ENCODE measurements at regions not wholly inside any gene's neighbourhood (a gene's known extent, or its start where the extent isn't known, plus 50 kb on each side); places are given as distances from the start of the nearest gene placed in this dataset.
"Not testable (repeated sequence)": the region's sequence is repeated elsewhere in the genome, so short reads cannot be mapped to it uniquely, and the experiment has no call there.

- TF ChIP-seq POLR2A (IDR thresholded peaks at IDR 0.05; ENCODE audit: low read depth, low read length) (no peak), TAF1 (IDR thresholded peaks at IDR 0.05; ENCODE audit: borderline replicate concordance, low read depth, low read length) (no peak), POLR2AphosphoS5 (IDR thresholded peaks at IDR 0.05; ENCODE audit: low read depth, low read length) (no peak)
- DNase-seq (ENCODE audit: insufficient read length) = no peak
- peak; percentile 42 for FAIRE-seq
These were observed 218.7 kb upstream of the EGLN3 start for GRCh38 chr14:34169561-34169960.

- FAIRE-seq (peak; percentile 61), DNase-seq (ENCODE audit: insufficient read length) (no peak)
- TF ChIP-seq POLR2A (IDR thresholded peaks at IDR 0.05; ENCODE audit: low read depth, low read length) = no peak
- TF ChIP-seq POLR2AphosphoS5 (IDR thresholded peaks at IDR 0.05; ENCODE audit: low read depth, low read length) = no peak
- no peak for TF ChIP-seq TAF1 (IDR thresholded peaks at IDR 0.05; ENCODE audit: borderline replicate concordance, low read depth, low read length)
These were observed 217.8 kb upstream of the EGLN3 start for GRCh38 chr14:34168656-34169055.

DNA sequence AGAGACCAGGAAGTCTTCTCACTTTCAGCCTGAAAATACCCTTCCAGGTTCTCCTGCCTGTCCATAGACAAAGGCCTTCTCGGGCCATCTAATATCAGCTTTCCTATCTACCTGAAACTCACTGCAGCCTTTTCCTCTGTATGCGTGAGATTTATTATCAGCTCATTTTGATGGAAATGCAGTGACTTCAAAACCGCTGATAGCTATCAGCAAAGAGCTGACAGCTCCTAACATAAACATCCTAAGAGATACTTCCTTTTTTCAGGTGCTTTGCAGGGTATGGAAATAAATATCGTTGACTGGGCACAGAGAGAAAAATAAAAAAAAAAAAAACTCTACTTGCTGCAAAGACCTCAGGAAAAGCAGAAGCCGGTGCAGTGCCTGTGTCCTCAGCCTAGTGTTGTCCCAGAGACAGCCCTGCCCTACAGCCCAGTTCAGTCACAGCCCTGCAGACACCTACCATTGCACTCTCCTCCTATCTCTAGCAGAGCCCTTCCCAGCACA is 215.0 kb upstream of the EGLN3 start:
- DNase-seq (ENCODE audit: insufficient read length) (no peak), FAIRE-seq (no peak)
- TF ChIP-seq TAF1 (IDR thresholded peaks at IDR 0.05; ENCODE audit: borderline replicate concordance, low read depth, low read length) = no peak
- no peak for TF ChIP-seq POLR2AphosphoS5 (IDR thresholded peaks at IDR 0.05; ENCODE audit: low read depth, low read length)
- no peak for TF ChIP-seq POLR2A (IDR thresholded peaks at IDR 0.05; ENCODE audit: low read depth, low read length)

DNA sequence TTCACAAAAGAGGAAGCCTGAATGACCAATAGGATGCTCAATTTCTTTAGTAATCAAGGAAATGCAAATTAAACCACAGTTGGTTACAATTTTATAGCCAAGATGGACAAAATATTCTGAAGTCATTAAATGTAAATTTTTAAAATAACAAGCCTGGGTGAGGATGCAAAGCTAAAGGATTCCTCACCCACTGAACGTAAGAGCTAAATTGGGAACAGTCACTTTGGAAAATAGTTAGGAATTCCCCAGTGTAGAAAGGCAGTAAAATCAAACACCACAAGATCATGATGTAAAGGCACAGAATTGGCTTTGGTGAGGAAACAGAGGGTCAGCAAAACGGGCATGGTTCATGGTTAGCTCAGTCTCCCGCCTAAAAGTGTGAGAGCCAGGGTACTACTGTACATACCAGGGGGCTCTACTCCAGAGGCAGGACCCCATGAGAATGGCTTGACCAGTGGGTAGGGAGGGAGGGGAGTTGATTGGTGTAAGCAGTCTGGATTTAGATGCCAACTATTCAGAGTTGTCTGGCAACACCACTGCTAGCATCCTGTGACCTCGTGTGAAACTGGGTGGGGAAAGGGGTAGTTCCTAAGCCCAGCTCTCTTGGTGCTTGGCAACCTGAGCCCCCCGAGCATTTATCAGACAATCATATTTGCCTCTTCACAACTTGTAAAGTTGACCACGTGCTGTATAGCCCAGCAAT is 213.4 kb upstream of the EGLN3 start:
- DNase-seq (ENCODE audit: insufficient read length) = no peak
- peak; percentile 9 for FAIRE-seq
- TF ChIP-seq TAF1 (IDR thresholded peaks at IDR 0.05; ENCODE audit: borderline replicate concordance, low read depth, low read length) (no peak), POLR2A (IDR thresholded peaks at IDR 0.05; ENCODE audit: low read depth, low read length) (no peak), POLR2AphosphoS5 (IDR thresholded peaks at IDR 0.05; ENCODE audit: low read depth, low read length) (no peak)

GRCh38 chr14:34161351-34162082 is 210.6 kb upstream of the EGLN3 start:
- no peak for FAIRE-seq
- DNase-seq (ENCODE audit: insufficient read length) = no peak
- no peak for TF ChIP-seq POLR2AphosphoS5 (IDR thresholded peaks at IDR 0.05; ENCODE audit: low read depth, low read length)
- TF ChIP-seq TAF1 (IDR thresholded peaks at IDR 0.05; ENCODE audit: borderline replicate concordance, low read depth, low read length) = no peak
- TF ChIP-seq POLR2A (IDR thresholded peaks at IDR 0.05; ENCODE audit: low read depth, low read length) = no peak

DNA sequence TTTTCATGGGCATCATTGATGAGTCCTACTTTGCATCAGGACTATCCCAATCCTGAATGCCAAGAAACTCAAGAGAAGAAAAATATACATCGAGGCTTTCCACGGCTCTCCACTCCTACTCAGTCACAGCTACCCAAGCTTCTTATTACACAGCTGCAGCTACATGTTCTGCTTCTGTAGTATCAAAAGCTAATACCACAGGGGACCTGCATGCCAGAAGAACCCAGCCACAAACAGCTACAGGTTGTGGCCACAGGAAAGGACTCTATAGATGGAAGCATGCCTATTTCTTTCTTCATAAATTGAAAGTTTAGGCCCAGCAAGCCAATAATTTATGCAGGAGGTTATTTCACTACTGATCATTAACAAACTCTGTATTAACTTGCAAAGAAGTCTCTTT is 209.7 kb upstream of the EGLN3 start:
- TF ChIP-seq TAF1 (IDR thresholded peaks at IDR 0.05; ENCODE audit: borderline replicate concordance, low read depth, low read length) = no peak
- no peak for TF ChIP-seq POLR2A (IDR thresholded peaks at IDR 0.05; ENCODE audit: low read depth, low read length)
- no peak for TF ChIP-seq POLR2AphosphoS5 (IDR thresholded peaks at IDR 0.05; ENCODE audit: low read depth, low read length)
- no peak for DNase-seq (ENCODE audit: insufficient read length)
- FAIRE-seq = no peak

GRCh38 chr14:34157651-34158050 is 206.8 kb upstream of the EGLN3 start:
- DNase-seq (ENCODE audit: insufficient read length) (no peak), FAIRE-seq (no peak)
- TF ChIP-seq TAF1 (IDR thresholded peaks at IDR 0.05; ENCODE audit: borderline replicate concordance, low read depth, low read length) (no peak), POLR2AphosphoS5 (IDR thresholded peaks at IDR 0.05; ENCODE audit: low read depth, low read length) (no peak), POLR2A (IDR thresholded peaks at IDR 0.05; ENCODE audit: low read depth, low read length) (no peak)

DNA sequence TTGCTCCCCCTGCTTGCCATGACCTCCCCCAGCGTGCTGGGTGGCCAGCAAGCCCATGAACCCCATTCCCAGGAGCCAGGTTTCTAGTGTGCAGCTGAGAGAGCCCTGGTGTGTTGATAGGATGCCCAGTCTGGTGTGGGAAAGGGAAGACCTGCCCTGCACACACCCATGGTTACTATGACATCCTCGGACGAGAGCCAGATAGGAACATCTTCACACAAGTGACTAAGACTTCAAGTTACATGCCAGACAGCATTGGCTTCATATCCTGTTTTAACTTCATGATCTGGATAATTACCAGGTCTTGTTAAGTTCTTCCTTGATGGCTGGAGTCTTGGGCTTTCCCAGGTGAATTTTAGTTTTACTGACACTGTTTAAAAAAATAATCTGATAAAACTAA is 196.6 kb upstream of the EGLN3 start:
- DNase-seq (ENCODE audit: insufficient read length) (no peak), FAIRE-seq (no peak)
- TF ChIP-seq POLR2AphosphoS5 (IDR thresholded peaks at IDR 0.05; ENCODE audit: low read depth, low read length) = no peak
- TF ChIP-seq POLR2A (IDR thresholded peaks at IDR 0.05; ENCODE audit: low read depth, low read length) = no peak
- TF ChIP-seq TAF1 (IDR thresholded peaks at IDR 0.05; ENCODE audit: borderline replicate concordance, low read depth, low read length) = no peak

GRCh38 chr14:34140127-34140526 is 189.3 kb upstream of the EGLN3 start:
- DNase-seq (ENCODE audit: insufficient read length); FAIRE-seq: not testable (repeated sequence)

DNA sequence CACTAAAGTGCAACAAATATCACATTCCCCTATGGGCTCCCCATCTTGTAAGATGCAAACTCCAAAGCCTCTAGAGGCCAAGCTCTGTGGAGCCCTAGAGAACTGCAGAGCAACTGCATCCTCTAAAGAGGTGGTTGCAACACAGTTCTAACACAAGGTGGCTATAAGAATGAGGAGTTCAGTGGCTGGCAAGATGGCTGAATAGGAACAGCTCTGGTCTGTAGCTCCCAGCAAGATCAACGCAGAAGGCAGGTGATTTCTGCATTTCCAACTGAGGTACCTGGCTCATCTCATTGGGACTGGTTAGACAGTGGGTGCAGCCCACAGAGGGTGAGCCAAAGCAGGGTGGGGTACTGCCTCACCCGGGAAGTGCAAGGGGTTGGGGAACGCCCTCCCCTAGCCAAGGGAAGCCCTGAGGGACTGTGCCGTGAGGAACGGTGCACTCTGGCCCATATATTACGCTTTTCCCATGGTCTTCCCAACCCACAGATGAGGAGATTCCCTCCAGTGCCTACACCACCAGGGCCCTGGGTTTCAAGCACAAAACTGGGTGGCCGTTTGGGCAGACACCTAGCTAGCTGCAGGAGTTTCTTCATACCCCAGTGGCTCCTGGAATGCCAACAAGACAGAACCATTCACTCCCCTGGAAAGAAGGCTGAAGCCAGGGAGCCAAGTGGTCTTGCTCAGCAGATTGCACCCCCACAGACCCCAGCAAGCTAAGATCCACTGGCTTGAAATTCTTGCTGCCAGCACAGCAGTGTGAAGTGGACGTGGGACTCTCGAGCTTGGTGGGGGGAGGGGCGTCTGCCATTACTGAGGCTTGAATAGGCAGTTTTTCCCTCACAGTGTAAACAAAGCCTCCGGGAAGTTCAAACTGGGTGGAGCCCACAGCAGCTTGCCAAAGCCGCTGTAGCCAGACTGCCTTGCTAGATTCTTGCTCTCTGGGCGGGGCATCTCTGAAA is 188.6 kb upstream of the EGLN3 start:
- DNase-seq (ENCODE audit: insufficient read length); FAIRE-seq: not testable (repeated sequence)

- TF ChIP-seq POLR2A (IDR thresholded peaks at IDR 0.05; ENCODE audit: low read depth, low read length) (no peak), TAF1 (IDR thresholded peaks at IDR 0.05; ENCODE audit: borderline replicate concordance, low read depth, low read length) (no peak), POLR2AphosphoS5 (IDR thresholded peaks at IDR 0.05; ENCODE audit: low read depth, low read length) (no peak)
- no peak for DNase-seq (ENCODE audit: insufficient read length)
- no peak for FAIRE-seq
These were observed 187.3 kb upstream of the EGLN3 start for GRCh38 chr14:34138175-34138574.

Data from GM12892 (cell line).